ENCODE measurements at regions not wholly inside any gene's neighbourhood (a gene's known extent, or its start where the extent isn't known, plus 50 kb on each side); places are given as distances from the start of the nearest gene placed in this dataset.

DNA sequence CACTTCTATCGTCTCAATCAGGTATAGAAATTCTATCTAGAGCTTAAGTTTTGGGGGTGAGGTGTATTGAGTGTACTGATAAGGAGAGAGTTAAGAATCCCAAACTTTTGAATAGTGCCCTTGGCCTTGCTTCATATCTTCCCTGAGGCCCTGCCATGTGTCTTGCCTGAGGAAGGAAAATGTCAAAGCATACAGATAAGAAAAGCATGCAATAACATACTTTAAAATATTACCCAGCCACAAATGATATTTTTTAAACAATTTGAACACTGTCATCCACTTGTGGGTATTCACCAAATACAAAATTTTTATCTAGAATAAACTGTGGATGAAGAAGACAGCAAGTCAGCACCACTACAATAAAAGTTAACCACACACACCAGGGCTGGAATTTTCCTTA, 631.0 kb upstream of the ALCAM start:
- Histone ChIP-seq H3K9me3 (replicated peaks in 1 of 3) (no peaks in the 10 kb centered on the region), H3K27me3 (no peaks in the 10 kb centered on the region), H3K27ac (no peak overlapping the region), H3K4me3 (no peak overlapping the region), H3K36me3 (replicated peaks in 1 of 2) (no peaks in the 10 kb centered on the region), H3K4me1 (replicated peaks in 1 of 2) (no peaks in the 10 kb centered on the region)
- TF ChIP-seq, protein P1, sequence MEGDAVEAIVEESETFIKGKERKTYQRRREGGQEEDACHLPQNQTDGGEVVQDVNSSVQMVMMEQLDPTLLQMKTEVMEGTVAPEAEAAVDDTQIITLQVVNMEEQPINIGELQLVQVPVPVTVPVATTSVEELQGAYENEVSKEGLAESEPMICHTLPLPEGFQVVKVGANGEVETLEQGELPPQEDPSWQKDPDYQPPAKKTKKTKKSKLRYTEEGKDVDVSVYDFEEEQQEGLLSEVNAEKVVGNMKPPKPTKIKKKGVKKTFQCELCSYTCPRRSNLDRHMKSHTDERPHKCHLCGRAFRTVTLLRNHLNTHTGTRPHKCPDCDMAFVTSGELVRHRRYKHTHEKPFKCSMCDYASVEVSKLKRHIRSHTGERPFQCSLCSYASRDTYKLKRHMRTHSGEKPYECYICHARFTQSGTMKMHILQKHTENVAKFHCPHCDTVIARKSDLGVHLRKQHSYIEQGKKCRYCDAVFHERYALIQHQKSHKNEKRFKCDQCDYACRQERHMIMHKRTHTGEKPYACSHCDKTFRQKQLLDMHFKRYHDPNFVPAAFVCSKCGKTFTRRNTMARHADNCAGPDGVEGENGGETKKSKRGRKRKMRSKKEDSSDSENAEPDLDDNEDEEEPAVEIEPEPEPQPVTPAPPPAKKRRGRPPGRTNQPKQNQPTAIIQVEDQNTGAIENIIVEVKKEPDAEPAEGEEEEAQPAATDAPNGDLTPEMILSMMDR (IDR thresholded peaks at IDR 0.05), result no peak
- no peak for TF ChIP-seq POLR2A (IDR thresholded peaks at IDR 0.05)
- intact Hi-C loops (cut with DNase I), result no loop called here
- WGBS, 4 donors, result 12 to 45% (median 29%) methylated on average over 1 of the region's 1 CpG
- DNase-seq, result no peak

DNA sequence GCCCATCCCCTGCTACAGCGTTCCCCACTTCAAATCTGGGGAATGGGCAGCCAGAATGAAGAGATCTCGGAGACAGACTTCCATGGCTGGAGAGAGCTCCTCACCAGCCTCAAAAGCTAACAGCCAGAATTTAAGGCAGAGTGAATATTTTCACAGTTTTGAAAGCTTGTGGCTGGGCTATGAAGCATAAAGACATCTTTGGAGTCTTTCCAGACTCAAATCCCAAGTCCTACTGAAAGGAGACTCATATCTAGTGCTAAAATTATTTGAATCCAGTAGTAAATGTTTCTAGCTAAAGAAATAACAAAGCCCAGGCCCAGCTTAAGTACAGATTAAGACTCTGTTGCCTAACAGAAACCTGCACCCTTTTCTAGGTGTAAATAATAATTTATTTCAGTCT, 628.4 kb upstream of the ALCAM start:
- Histone ChIP-seq H3K4me1 (replicated peaks in 1 of 2) (no peaks in the 10 kb centered on the region), H3K9me3 (replicated peaks in 1 of 3) (no peaks in the 10 kb centered on the region), H3K27ac (no peak overlapping the region), H3K27me3 (no peaks in the 10 kb centered on the region), H3K4me3 (no peak overlapping the region), H3K36me3 (replicated peaks in 1 of 2) (no peaks in the 10 kb centered on the region)
- TF ChIP-seq, protein P1 (IDR thresholded peaks at IDR 0.05), result no peak
- TF ChIP-seq POLR2A (IDR thresholded peaks at IDR 0.05), result no peak
- DNase-seq, result no peak
- intact Hi-C loops (cut with DNase I), result no loop called here
- 93 to 95% (median 94%) methylated on average over 2 of the region's 2 CpGs for WGBS, 4 donors

DNA sequence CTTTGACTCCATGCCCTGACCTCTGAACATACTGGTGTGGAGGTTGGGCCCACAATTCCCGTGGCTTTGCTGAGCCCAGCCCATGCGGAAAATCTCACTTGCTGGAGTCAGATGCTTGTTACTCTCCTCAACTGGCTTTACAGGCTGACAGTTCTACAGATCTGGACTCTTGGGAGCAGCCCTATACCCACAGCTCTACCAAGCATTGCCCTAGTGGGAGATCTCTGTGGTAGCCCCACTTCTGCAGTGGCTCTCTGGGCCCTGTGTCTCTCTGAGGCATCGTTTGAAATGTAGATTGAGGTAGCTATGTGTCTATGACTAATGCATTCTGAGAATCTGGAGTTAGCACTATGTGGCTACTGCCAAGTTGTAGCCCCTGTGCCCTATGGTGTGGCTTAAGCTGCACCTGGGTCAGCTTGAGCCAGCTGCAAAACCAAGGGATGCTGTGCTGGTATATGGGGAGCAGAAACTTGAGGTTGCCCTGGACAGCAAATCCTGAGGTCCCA, 625.8 kb upstream of the ALCAM start:
- WGBS, 4 donors, result 86 to 100% (median 90%) methylated on average over 2 to 3 of the region's 3 CpGs
- TF ChIP-seq POLR2A (IDR thresholded peaks at IDR 0.05), result no peak
- TF ChIP-seq, protein P1 (IDR thresholded peaks at IDR 0.05), result no peak
- Histone ChIP-seq H3K27me3 (no peaks in the 10 kb centered on the region), H3K27ac (no peak overlapping the region), H3K4me3 (no peak overlapping the region), H3K36me3 (replicated peaks in 1 of 2) (no peaks in the 10 kb centered on the region), H3K9me3 (replicated peaks in 1 of 3) (no peaks in the 10 kb centered on the region), H3K4me1 (replicated peaks in 1 of 2) (no peaks in the 10 kb centered on the region)
- DNase-seq, result no peak
- intact Hi-C loops (cut with DNase I), result no loop called here

DNA sequence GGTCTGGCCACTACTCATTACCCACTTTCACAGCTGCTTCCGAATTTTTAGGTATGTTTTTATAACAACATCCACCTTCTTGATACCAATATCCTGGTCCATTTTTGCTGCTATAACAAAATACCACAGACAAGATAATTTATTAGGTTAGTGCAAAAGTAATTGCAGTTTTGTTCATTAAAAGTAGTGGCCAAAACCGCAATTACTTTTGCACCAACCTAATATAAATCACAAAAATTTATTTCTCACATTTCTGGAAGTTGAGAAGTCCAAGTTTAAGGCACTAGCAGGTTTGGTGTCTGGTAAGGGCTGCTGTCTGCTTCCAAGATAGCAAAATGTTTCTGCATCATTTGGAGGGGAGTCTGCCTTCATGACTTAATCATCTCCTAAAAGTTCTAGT, 624.7 kb upstream of the ALCAM start:
- no peaks in the 10 kb centered on the region for H3K36me3 ChIP-seq (replicated peaks in 1 of 2)
- intact Hi-C loops (cut with DNase I), result no loop called here
- no peak for DNase-seq
- H3K27me3 ChIP-seq, result no peaks in the 10 kb centered on the region
- 84 to 93% (median 89%) methylated on average over 2 of the region's 2 CpGs for WGBS, 4 donors
- H3K4me1 ChIP-seq (replicated peaks in 1 of 2), result no peaks in the 10 kb centered on the region
- TF ChIP-seq, protein P1 (IDR thresholded peaks at IDR 0.05), result no peak
- no peak for TF ChIP-seq POLR2A (IDR thresholded peaks at IDR 0.05)
- no peak overlapping the region for H3K27ac ChIP-seq
- no peaks in the 10 kb centered on the region for H3K9me3 ChIP-seq (replicated peaks in 1 of 3)
- H3K4me3 ChIP-seq, result no peak overlapping the region
